NT2/D1 (cell line): ENCODE measurements at regions not wholly inside any gene's neighbourhood (a gene's known extent, or its start where the extent isn't known, plus 50 kb on each side); places are given as distances from the start of the nearest gene placed in this dataset.

Experiments
- DNase-seq: peaks from one replicate; pipeline ENCODE4 v3.0.0-alpha.2; 2011; ENCODE audit warnings: low read depth, low spot score
- H3K27me3 ChIP-seq: 2 replicates; pipeline ENCODE4 v1.6.0; 2011; ENCODE audit warnings: mild to moderate bottlenecking; ENCODE audit not compliant: insufficient read length, insufficient read depth
- H3K36me3 ChIP-seq: 2 replicates; pipeline ENCODE4 v1.6.1; 2011; ENCODE audit warnings: mild to moderate bottlenecking, low read length, mixed read lengths; ENCODE audit not compliant: insufficient read depth, insufficient read length
- H3K4me1 ChIP-seq: 2 replicates; pipeline ENCODE4 v1.5.1; 2011; ENCODE audit not compliant: insufficient read depth, insufficient read length
- H3K4me3 ChIP-seq: 2 replicates; pipeline ENCODE4 v1.5.1; 2011; ENCODE audit warnings: low read depth; ENCODE audit not compliant: insufficient read length
- H3K9ac ChIP-seq: 2 replicates; pipeline ENCODE4 v1.6.0; 2011; ENCODE audit warnings: low read depth; ENCODE audit not compliant: insufficient read length
- H3K9me3 ChIP-seq: 2 replicates; pipeline ENCODE4 v1.5.1; 2011; ENCODE audit warnings: mild to moderate bottlenecking, low read length; ENCODE audit not compliant: insufficient read depth
- SUZ12 ChIP-seq: IDR thresholded peaks from 2 replicates; pipeline ENCODE4 v1.6.1; 2011; ENCODE audit not compliant: insufficient read length, insufficient read depth; ENCODE audit errors: extremely low read depth
- YY1 ChIP-seq: IDR thresholded peaks from 2 replicates; pipeline ENCODE4 v1.6.1; 2011; ENCODE audit not compliant: insufficient read length, insufficient read depth
- ZNF274 ChIP-seq: IDR thresholded peaks from 2 replicates; pipeline ENCODE4 v1.6.1; 2011; ENCODE audit warnings: mild to moderate bottlenecking, low read depth, low read length

DNA sequence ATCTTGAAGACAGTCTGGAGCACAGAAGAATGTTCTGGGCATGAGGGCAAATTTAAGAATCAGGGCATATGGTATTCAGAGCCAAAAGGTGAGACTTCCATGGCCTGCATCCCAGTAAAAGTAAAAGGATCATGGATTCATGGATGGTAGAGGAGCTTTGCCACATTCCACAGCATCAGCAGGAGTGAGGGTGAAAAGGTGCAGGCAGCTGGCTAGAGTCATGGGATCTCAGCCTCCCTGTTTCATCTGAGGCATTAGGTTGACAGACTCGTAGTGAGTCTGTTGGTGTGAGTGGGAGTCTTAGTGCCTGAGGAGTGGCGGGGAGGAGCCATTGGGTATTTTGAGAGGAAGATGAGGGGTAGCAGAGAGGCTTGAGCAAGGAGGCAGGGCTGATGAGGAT lies 301.6 kb downstream of the CYP26B1 start:
- Histone ChIP-seq H3K36me3 (no peaks in the 10 kb centered on the region), H3K9ac (no peak overlapping the region), H3K27me3 (no peaks in the 10 kb centered on the region), H3K4me1 (peaks cover 12% of the 10 kb centered on the region), H3K4me3 (no peak overlapping the region), H3K9me3 (no peaks in the 10 kb centered on the region)
- no peak for DNase-seq
- TF ChIP-seq ZNF274 = no peak
- no peak for TF ChIP-seq YY1
- no peak for TF ChIP-seq SUZ12

DNA sequence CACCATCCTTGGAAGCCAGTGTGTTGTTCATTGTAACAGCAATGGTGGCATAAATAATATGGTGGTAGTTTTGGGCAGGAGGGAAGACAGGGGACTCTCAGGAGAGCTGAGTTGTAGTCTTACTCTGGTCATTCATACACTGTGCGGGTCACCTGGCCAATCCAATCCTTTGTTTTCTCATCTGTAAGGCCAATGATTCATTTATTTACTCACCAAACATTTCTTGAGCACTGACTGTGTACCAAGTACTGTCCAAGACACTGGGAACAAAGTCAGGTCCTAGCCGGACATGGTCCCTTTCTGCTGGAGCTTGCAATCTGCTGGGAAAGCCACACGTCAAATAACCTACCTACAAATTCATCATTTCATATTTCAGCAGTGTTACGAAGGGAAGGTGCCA lies 302.7 kb downstream of the CYP26B1 start:
- no peaks in the 10 kb centered on the region for H3K9me3 ChIP-seq
- no peaks in the 10 kb centered on the region for H3K36me3 ChIP-seq
- TF ChIP-seq ZNF274 = no peak
- no peak for TF ChIP-seq SUZ12
- TF ChIP-seq YY1 = no peak
- peaks cover 6% of the 10 kb centered on the region for H3K4me1 ChIP-seq
- H3K4me3 ChIP-seq = no peak overlapping the region
- no peak overlapping the region for H3K9ac ChIP-seq
- DNase-seq = no peak
- no peaks in the 10 kb centered on the region for H3K27me3 ChIP-seq

GRCh38 chr2:71843391-71843850 lies 304.2 kb downstream of the CYP26B1 start:
- peaks cover 2% of the 10 kb centered on the region for H3K4me1 ChIP-seq
- H3K4me3 ChIP-seq = no peak overlapping the region
- DNase-seq = no peak
- H3K9me3 ChIP-seq = no peaks in the 10 kb centered on the region
- no peaks in the 10 kb centered on the region for H3K27me3 ChIP-seq
- TF ChIP-seq YY1 = no peak
- TF ChIP-seq ZNF274 = no peak
- no peak for TF ChIP-seq SUZ12
- no peak overlapping the region for H3K9ac ChIP-seq
- H3K36me3 ChIP-seq = no peaks in the 10 kb centered on the region

DNA sequence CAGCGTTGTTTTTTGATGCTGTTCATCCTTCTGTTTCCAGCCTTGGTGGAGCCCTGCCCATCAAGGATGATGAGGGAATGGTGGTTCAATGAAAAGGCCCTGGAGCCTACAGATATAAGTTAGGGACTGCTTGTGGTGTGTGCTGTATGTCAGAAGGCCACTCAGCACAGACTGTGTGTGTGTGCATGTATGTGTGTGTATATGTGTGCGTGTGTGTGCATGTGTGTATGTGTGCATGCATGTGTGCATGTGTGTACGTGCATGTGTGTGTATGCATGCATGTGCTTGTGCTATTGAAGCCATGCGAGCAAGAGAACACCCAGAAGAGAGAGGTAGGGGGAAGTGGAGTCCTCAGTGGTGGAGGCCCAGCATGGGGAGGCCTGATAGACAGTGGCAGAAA lies 304.9 kb downstream of the CYP26B1 start:
- H3K36me3 ChIP-seq = no peaks in the 10 kb centered on the region
- peaks cover 2% of the 10 kb centered on the region for H3K4me1 ChIP-seq
- no peaks in the 10 kb centered on the region for H3K9me3 ChIP-seq
- no peak overlapping the region for H3K9ac ChIP-seq
- DNase-seq = no peak
- no peak overlapping the region for H3K4me3 ChIP-seq
- H3K27me3 ChIP-seq = no peaks in the 10 kb centered on the region
- TF ChIP-seq ZNF274 (no peak), SUZ12 (no peak), YY1 (no peak)

GRCh38 chr2:71839826-71840225 lies 307.8 kb downstream of the CYP26B1 start:
- Histone ChIP-seq H3K4me3 (no peak overlapping the region), H3K27me3 (no peaks in the 10 kb centered on the region), H3K36me3 (no peaks in the 10 kb centered on the region), H3K4me1 (no peaks in the 10 kb centered on the region), H3K9me3 (no peaks in the 10 kb centered on the region), H3K9ac (no peak overlapping the region)
- TF ChIP-seq YY1 (no peak), SUZ12 (no peak), ZNF274 (no peak)
- no peak for DNase-seq

- H3K4me1 ChIP-seq = peaks cover 3% of the 10 kb centered on the region
- no peaks in the 10 kb centered on the region for H3K36me3 ChIP-seq
- no peak overlapping the region for H3K9ac ChIP-seq
- no peak overlapping the region for H3K4me3 ChIP-seq
- DNase-seq = no peak
- H3K9me3 ChIP-seq = no peaks in the 10 kb centered on the region
- TF ChIP-seq ZNF274 = no peak
- no peak for TF ChIP-seq YY1
- TF ChIP-seq SUZ12 = no peak
- H3K27me3 ChIP-seq = no peaks in the 10 kb centered on the region
These were observed 312.9 kb downstream of the CYP26B1 start for GRCh38 chr2:71834796-71835195.

GRCh38 chr2:71833855-71834560 lies 313.7 kb downstream of the CYP26B1 start:
- H3K9ac ChIP-seq = no peak overlapping the region
- H3K4me1 ChIP-seq = peaks cover 3% of the 10 kb centered on the region
- no peak for TF ChIP-seq ZNF274
- no peak for TF ChIP-seq YY1
- TF ChIP-seq SUZ12 = no peak
- H3K36me3 ChIP-seq = no peaks in the 10 kb centered on the region
- H3K9me3 ChIP-seq = no peaks in the 10 kb centered on the region
- H3K4me3 ChIP-seq = no peak overlapping the region
- no peaks in the 10 kb centered on the region for H3K27me3 ChIP-seq
- DNase-seq = no peak
